PC-9 (cell line): ENCODE measurements at regions not wholly inside any gene's neighbourhood (a gene's known extent, or its start where the extent isn't known, plus 50 kb on each side); places are given as distances from the start of the nearest gene placed in this dataset.

Experiments
- BruUV-seq: library from RNA; stranded (reverse); fragments of 400-500 nt; replicated peaks from 2 replicates; lab custom pipeline; 2021; lab: Mats Ljungman, UMichigan
- CTCF ChIA-PET: fragments of 300-600 bp; sonication (Branson Sonifier 250); formaldehyde crosslinking; loops from one replicate; lab custom pipeline; 2022; ENCODE audit warnings: antibody characterized with exemption; lab: Charles Lee
- POLR2A ChIA-PET: fragments of 300-600 bp; sonication (Branson Sonifier 250); formaldehyde crosslinking; loops from one replicate; lab custom pipeline; 2022; ENCODE audit warnings: antibody characterized with exemption; ENCODE audit not compliant: unreplicated experiment; lab: Charles Lee
- DNase-seq, 2 experiments: peaks; one replicate each; pipeline versions ENCODE4 v3.0.0 to v3.0.0-alpha.2; 2015 to 2022; ENCODE audit warnings: mixed read lengths in 1 of 2
- H2AFZ ChIP-seq: fragments of 200-600 bp; sonication (generic); 2 replicates; pipeline ENCODE4 v1.8.1; 2017; ENCODE audit warnings: antibody characterized with exemption
- H3F3A ChIP-seq: fragments of 200-600 bp; sonication (generic); 2 replicates; pipeline ENCODE4 v1.8.1; 2017; ENCODE audit warnings: antibody characterized with exemption, mild to moderate bottlenecking, low read depth; ENCODE audit not compliant: insufficient read depth
- H3K27ac ChIP-seq: fragments of 200-600 bp; sonication (generic); 2 replicates; pipeline ENCODE4 v1.6.1; 2016; ENCODE audit warnings: mixed run types
- H3K27me3 ChIP-seq: fragments of 200-600 bp; sonication (generic); 2 replicates; pipeline ENCODE4 v1.6.1; 2016; ENCODE audit warnings: low read depth, mixed run types; ENCODE audit not compliant: insufficient read depth
- H3K36me3 ChIP-seq: fragments of 200-600 bp; sonication (generic); 2 replicates; pipeline ENCODE4 v1.6.1; 2016; ENCODE audit warnings: low read depth, mixed run types
- H3K4me1 ChIP-seq: fragments of 200-600 bp; sonication (generic); replicated peaks from 2 replicates; pipeline ENCODE4 v1.6.1; 2016; ENCODE audit warnings: mixed run types; ENCODE audit not compliant: insufficient read depth
- H3K4me2 ChIP-seq: fragments of 200-600 bp; sonication (generic); 2 replicates; pipeline ENCODE4 v1.6.1; 2017; ENCODE audit warnings: mixed run types
- H3K4me3 ChIP-seq: fragments of 200-600 bp; sonication (generic); 2 replicates; pipeline ENCODE4 v1.6.1; 2016; ENCODE audit warnings: mixed run types
- H3K79me2 ChIP-seq: fragments of 200-600 bp; sonication (generic); 2 replicates; pipeline ENCODE4 v1.6.1; 2017; ENCODE audit warnings: low read depth, mixed run types
- H3K9me2 ChIP-seq: fragments of 200-600 bp; sonication (generic); 2 replicates; pipeline ENCODE4 v1.8.1; 2017; ENCODE audit warnings: mild to moderate bottlenecking; ENCODE audit not compliant: insufficient read depth
- H3K9me3 ChIP-seq: fragments of 200-600 bp; sonication (generic); 2 replicates; pipeline ENCODE4 v1.8.1; 2016; ENCODE audit warnings: low read depth; ENCODE audit not compliant: insufficient read depth
- H4K20me1 ChIP-seq: fragments of 200-600 bp; sonication (generic); 2 replicates; pipeline ENCODE4 v1.8.1; 2017; ENCODE audit not compliant: insufficient read depth
- EZH2 ChIP-seq: fragments of 200-600 bp; sonication (generic); IDR thresholded peaks from 2 replicates; pipeline ENCODE4 v1.8.0; 2017; ENCODE audit warnings: antibody characterized with exemption, low read depth
- intact Hi-C: fragments of 100-400 bp; cut with micrococcal nuclease; formaldehyde crosslinking; loops from one replicate; pipeline ENCODE4 v1.10.0; 2022; ENCODE audit not compliant: unreplicated experiment
- TF ChIP-seq, protein P1 (sequence below): fragments of 200-600 bp; sonication (generic); conservative IDR thresholded peaks from 2 replicates; pipeline ENCODE4 v1.6.1; 2017; ENCODE audit warnings: mixed run types, antibody characterized with exemption, mild to moderate bottlenecking, moderate library complexity

DNA sequence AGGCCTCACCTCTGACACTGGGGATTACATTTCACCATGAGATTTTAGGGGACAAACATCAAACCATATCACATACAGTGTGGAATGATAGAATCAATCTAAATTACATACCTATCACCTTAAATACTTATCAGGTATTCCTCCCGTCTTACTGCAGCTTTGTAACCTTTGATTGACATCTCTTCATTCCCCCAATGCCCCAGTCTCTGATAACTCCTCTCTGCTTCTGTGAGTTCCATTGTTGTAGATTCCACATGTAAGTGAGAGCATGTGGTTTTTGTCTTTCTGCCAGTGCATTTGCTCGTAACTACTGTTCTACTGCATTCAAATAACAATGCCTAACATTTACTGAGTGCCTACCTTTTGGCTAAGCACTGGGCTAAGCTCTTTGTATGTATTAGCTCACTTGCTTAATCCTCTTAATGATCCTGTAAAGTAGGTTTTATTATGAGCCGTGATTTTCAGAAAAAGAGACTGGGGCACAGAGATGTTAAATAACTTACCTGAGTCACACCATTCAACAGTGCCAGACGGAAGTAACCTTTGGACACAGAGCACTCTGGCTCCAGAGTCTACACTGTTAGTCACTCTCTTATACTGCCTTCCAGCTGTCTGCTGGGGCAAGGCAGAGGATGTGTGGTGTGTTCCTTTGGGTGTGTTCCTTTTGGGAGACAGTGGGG, 63.7 kb upstream of the ESX1 start:
- BruUV-seq, result TSS peak; percentile 85
- peak overlapping the region; percentile 78 for H3K4me2 ChIP-seq
- peak overlapping the region; percentile 56; the same call in 1 of the 2 replicates for H2AFZ ChIP-seq
- peaks cover 55% of the 10 kb centered on the region for H3F3A ChIP-seq
- DNase-seq, result peak; percentile 53 to 98
- no peaks in the 10 kb centered on the region for H4K20me1 ChIP-seq
- H3K27ac ChIP-seq, result peak overlapping the region; percentile 99
- no peaks in the 10 kb centered on the region for H3K9me2 ChIP-seq
- TF ChIP-seq, protein P1, sequence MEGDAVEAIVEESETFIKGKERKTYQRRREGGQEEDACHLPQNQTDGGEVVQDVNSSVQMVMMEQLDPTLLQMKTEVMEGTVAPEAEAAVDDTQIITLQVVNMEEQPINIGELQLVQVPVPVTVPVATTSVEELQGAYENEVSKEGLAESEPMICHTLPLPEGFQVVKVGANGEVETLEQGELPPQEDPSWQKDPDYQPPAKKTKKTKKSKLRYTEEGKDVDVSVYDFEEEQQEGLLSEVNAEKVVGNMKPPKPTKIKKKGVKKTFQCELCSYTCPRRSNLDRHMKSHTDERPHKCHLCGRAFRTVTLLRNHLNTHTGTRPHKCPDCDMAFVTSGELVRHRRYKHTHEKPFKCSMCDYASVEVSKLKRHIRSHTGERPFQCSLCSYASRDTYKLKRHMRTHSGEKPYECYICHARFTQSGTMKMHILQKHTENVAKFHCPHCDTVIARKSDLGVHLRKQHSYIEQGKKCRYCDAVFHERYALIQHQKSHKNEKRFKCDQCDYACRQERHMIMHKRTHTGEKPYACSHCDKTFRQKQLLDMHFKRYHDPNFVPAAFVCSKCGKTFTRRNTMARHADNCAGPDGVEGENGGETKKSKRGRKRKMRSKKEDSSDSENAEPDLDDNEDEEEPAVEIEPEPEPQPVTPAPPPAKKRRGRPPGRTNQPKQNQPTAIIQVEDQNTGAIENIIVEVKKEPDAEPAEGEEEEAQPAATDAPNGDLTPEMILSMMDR, result no peak; the same call in 1 of the 2 replicates
- TF ChIP-seq EZH2, result no peak
- H3K9me3 ChIP-seq, result no peaks in the 10 kb centered on the region
- H3K4me1 ChIP-seq, result peaks cover 81% of the 10 kb centered on the region
- H3K4me3 ChIP-seq, result peak overlapping the region; percentile 45
- no peaks in the 10 kb centered on the region for H3K27me3 ChIP-seq
- no peaks in the 10 kb centered on the region for H3K36me3 ChIP-seq
- POLR2A ChIA-PET, result interaction anchor here (0.7 kb wide), 1 partner anchor 14 kb away, joined by 5 read pairs; no protein-coding TSS in a partner anchor
- no peaks in the 10 kb centered on the region for H3K79me2 ChIP-seq
- CTCF ChIA-PET, result no interaction called here
- intact Hi-C loops, result loop anchor here (5.0 kb wide), 2 partner anchors 114 to 249 kb away; partner anchors contain the start of gene IL1RAPL2

DNA sequence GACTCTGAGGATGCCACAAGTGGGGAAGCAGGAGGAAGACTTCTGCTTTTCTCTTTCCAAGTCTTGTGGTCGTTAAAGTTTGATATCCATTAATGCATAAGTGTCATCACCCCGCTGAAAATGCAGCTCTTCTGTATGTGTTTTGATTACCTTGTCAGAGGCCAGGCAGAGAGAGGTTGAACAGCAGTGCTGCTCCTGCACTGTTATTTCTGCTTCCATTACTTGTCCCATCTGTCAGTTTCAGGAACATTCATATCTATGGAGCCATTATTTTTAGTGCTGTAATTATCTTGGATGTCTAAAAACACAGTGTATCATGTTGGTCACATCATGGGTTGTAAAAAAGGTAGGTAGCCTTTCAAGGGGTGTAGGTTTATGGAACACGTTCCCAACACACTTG, 62.0 kb upstream of the ESX1 start:
- ChIA-PET CTCF (no interaction called here), POLR2A (no interaction called here)
- Histone ChIP-seq H3F3A (peaks cover 53% of the 10 kb centered on the region), H3K36me3 (no peaks in the 10 kb centered on the region), H3K27ac (peak overlapping the region; percentile 99), H4K20me1 (no peaks in the 10 kb centered on the region), H3K4me2 (no peak overlapping the region), H2AFZ (no peak overlapping the region), H3K27me3 (no peaks in the 10 kb centered on the region), H3K9me3 (no peaks in the 10 kb centered on the region), H3K9me2 (no peaks in the 10 kb centered on the region), H3K79me2 (no peaks in the 10 kb centered on the region), H3K4me3 (no peak overlapping the region), H3K4me1 (peaks cover 71% of the 10 kb centered on the region)
- TF ChIP-seq, protein P1, result no peak
- TF ChIP-seq EZH2, result no peak
- no peak for DNase-seq
- intact Hi-C loops, result loop anchor here (5.0 kb wide), 2 partner anchors 116 to 251 kb away; partner anchors contain the start of gene IL1RAPL2
- BruUV-seq, result no TSS peak

DNA sequence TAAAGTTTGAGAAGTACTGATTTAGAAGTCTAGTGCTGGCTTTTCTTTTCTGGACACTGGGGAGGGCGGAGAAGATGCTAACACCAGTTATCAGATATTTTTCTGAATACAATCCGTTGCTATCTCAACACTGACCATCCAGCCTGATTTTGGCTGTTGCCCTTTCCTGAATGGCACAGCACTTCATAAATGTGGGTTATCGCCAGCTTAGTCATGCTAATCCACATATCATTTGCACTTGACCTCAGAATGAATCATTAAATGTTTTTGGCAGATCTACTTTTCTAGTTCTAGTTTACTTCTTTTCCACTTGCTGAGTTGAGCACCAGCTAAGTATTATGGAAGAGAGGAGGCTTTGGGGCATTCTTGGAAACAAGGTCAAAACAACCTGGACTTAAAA, 60.8 kb upstream of the ESX1 start:
- Histone ChIP-seq H3K27ac (peak overlapping the region; percentile 99), H3K27me3 (no peaks in the 10 kb centered on the region), H3K4me3 (no peak overlapping the region), H3K4me1 (peaks cover 71% of the 10 kb centered on the region), H3K4me2 (peak overlapping the region; percentile 39), H3K79me2 (no peaks in the 10 kb centered on the region), H3F3A (peaks cover 53% of the 10 kb centered on the region), H3K36me3 (no peaks in the 10 kb centered on the region), H3K9me2 (no peaks in the 10 kb centered on the region), H2AFZ (no peak overlapping the region), H4K20me1 (no peaks in the 10 kb centered on the region), H3K9me3 (no peaks in the 10 kb centered on the region)
- intact Hi-C loops, result loop anchor here (2.0 to 5.0 kb wide), 3 partner anchors 19 to 252 kb away; partner anchors contain the start of gene IL1RAPL2
- peak; percentile 22 to 79 for DNase-seq
- TF ChIP-seq EZH2, result no peak
- TF ChIP-seq, protein P1, result no peak
- BruUV-seq, result no TSS peak
- ChIA-PET POLR2A (interaction anchor here (0.6 kb wide), 1 partner anchor 58 kb away, joined by 3 read pairs; no protein-coding TSS in a partner anchor), CTCF (no interaction called here)
